LNCAP (cell line): ENCODE measurements at regions not wholly inside any gene's neighbourhood (a gene's known extent, or its start where the extent isn't known, plus 50 kb on each side); places are given as distances from the start of the nearest gene placed in this dataset.

Source experiments
- TF ChIP-seq, protein P1 (sequence below): fragments of 450-650 bp; IDR thresholded peaks from 2 replicates; pipeline ENCODE4 v1.5.1; 2017; ENCODE audit warnings: mild to moderate bottlenecking

GRCh38 chr2:67067656-67068055 is 329.5 kb upstream of the ETAA1 start:
- TF ChIP-seq, protein P1, sequence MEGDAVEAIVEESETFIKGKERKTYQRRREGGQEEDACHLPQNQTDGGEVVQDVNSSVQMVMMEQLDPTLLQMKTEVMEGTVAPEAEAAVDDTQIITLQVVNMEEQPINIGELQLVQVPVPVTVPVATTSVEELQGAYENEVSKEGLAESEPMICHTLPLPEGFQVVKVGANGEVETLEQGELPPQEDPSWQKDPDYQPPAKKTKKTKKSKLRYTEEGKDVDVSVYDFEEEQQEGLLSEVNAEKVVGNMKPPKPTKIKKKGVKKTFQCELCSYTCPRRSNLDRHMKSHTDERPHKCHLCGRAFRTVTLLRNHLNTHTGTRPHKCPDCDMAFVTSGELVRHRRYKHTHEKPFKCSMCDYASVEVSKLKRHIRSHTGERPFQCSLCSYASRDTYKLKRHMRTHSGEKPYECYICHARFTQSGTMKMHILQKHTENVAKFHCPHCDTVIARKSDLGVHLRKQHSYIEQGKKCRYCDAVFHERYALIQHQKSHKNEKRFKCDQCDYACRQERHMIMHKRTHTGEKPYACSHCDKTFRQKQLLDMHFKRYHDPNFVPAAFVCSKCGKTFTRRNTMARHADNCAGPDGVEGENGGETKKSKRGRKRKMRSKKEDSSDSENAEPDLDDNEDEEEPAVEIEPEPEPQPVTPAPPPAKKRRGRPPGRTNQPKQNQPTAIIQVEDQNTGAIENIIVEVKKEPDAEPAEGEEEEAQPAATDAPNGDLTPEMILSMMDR, result no peak

DNA sequence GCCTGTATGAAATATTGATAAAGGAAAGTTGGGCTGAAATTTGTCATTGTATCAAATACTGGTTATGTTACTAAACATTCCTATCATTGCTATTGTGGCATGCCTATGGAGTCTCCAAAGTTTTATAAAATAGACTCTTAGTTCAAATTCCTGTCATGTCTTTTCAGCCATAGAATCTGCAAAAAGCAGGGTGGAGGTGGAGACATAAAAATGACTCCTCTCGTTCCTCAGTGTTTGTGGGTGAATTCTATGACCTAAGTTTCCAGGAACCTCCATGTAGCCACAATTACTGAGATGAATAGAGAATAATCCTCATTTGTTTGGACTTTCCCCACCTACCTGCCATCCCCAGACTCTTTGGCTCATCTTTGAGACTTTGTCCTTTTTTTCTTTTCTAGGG is 326.3 kb upstream of the ETAA1 start:
- TF ChIP-seq, protein P1, result no peak

DNA sequence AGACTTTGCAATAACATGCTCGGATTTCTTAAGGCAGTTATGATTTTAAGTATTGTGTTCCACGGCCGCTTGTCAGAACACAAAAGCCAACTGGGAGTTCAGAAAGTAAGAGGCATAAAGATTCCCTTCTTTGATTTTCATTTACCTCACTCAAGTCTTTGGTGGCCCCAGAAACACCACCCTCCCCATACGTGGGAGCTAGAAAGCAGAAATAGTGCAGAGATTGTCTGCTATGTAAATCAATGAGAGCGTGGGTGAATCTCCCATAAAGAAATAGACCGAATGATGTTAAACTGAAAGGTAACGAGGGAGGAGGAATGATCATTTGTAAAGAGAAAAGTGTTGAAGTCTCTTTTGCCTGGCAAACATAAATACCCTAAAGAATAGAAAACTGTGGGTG is 322.1 kb upstream of the ETAA1 start:
- TF ChIP-seq, protein P1, result no peak

DNA sequence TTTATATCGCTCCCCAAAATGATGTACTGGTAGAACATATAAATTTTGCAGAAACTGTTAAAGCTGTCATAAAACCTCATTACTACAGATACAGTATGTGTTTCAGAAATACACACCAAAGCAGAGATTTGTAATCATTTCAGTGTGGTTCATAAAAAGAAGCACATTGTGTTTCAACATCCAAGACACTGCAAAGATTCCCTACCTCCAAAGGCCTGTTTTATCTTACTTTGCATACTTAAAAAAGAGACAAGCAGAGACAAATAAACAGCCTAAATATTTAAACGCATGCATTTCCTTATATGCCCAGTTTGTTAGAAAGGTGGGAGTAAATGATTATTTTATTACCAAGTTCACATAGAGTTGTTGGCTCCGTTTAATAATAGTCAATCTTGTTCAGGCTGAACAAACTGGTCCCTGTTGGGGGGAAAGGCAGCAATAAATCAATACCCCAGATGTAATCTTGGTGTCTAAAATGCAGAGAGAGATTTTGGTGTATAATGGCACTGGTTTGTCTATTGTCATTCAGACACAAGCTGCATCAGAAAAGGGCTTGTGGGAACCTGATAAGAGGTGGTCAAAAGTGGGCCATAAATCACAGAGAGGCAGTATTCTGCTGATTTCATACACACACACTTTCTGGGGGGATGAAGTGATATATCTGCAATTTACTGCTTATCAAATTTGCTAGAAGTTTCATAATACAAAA is 321.4 kb upstream of the ETAA1 start:
- TF ChIP-seq, protein P1, result no peak

- TF ChIP-seq, protein P1, result no peak
Observed at GRCh38 chr2:67076239-67076624, 320.9 kb upstream of the ETAA1 start.

DNA sequence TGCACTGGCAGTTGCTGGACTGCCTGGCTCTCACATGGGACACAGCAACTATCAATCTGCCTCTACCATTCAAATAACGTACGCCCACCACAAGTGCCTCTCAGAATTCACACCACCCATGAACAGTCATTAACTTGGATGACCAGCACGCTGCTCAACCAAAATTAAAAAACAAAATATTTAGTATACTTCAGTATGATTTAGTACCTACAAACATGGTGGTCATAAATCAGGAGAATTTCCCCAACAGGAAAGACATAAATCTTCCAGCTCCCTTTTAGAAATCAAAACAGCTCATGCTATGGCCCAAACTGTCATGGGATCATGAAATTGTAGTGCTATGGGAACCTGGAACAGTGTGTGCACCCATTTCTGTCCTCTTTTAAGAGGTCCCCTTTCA is 317.4 kb upstream of the ETAA1 start:
- TF ChIP-seq, protein P1, result no peak

DNA sequence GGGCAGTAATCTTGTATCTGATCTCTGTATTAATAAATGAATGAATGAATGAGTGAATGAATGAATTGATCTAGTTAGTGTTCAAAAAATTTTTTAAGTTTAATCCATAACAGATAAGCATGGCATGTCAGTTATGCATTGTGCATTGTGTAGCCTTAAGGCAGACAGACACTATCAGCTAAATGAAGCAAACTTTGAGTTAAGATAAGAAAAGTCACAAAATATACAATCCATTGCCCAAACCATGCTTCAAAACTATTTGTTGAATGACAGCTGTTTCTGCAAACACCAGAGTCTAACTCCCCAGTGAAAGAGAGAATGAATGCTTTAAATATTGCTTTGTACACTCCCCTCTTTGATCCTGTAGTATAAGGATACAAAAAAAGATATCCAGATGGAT is 314.3 kb upstream of the ETAA1 start:
- TF ChIP-seq, protein P1, result no peak

GRCh38 chr2:67083951-67084350 is 313.2 kb upstream of the ETAA1 start:
- TF ChIP-seq, protein P1, result no peak
